ENCODE measurements at regions not wholly inside any gene's neighbourhood (a gene's known extent, or its start where the extent isn't known, plus 50 kb on each side); places are given as distances from the start of the nearest gene placed in this dataset.

- Histone ChIP-seq H3K27ac (peak overlapping the region in 1 of 2 donors; percentile 78), H3K4me1 (peaks cover 0 to 39% of the 10 kb centered on the region in 2 donors), H3K27me3 (no peaks in the 10 kb centered on the region), H3K36me3 (peaks cover 10% of the 10 kb centered on the region), H3K9me3 (no peaks in the 10 kb centered on the region), H3K4me3 (no peak overlapping the region)
- DNase-seq (ENCODE audit: low spot score) = no peak
- TF ChIP-seq CTCF (IDR thresholded peaks at IDR 0.05) = no peak
These were observed 132.2 kb downstream of the NCOR2 start for GRCh38 chr12:124434951-124435805.

DNA sequence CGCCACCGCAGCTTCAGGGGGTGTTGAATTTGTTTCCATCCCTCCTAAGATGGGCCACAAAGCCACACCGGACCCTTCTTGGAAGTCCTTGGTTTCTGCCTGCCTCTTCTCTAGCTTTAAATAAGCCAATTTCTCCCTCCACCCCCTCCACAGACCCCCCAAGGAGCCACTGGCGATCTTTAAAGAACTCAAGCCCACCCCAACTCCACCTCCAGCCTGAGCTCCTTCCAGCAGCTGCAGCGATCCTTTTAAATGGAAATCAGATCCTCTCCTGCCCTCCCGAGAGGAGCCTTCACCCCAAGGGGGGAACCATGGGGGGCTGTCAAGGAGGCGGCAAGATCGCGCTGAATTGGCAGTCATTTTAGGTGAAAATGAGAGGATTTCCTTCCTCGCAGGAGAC, 133.1 kb downstream of the NCOR2 start:
- H3K9me3 ChIP-seq = no peaks in the 10 kb centered on the region
- no peak overlapping the region for H3K4me3 ChIP-seq
- peak overlapping the region in 1 of 2 donors; percentile 78 for H3K27ac ChIP-seq
- H3K36me3 ChIP-seq = peaks cover 18% of the 10 kb centered on the region
- no peak for DNase-seq (ENCODE audit: low spot score)
- no peaks in the 10 kb centered on the region for H3K27me3 ChIP-seq
- no peak for TF ChIP-seq CTCF (IDR thresholded peaks at IDR 0.05)
- peaks cover 0 to 34% of the 10 kb centered on the region in 2 donors for H3K4me1 ChIP-seq

DNA sequence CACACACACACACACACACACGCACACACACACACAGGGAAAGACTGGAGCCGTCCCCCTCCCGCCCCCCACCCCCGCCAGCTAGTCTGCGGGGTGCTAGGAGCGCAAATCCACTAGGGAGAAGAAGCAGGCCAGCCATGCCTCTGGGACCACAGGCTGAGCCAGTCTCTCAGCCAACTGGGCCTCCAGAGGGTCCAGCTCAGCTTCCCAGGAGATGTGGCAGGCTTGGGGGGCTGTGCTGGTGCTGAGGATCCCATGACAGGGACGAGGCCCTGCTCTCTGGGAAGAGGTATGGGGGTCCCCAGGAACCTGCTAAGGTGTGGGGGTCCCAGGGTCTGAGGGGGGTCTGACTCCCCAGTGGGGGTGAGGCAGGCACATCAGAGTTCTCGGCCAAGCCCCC, 133.5 kb downstream of the NCOR2 start:
- no peak for DNase-seq (ENCODE audit: low spot score)
- H3K27me3 ChIP-seq = no peaks in the 10 kb centered on the region
- H3K9me3 ChIP-seq = no peaks in the 10 kb centered on the region
- H3K4me3 ChIP-seq = no peak overlapping the region
- peaks cover 0 to 37% of the 10 kb centered on the region in 2 donors for H3K4me1 ChIP-seq
- no peak for TF ChIP-seq CTCF (IDR thresholded peaks at IDR 0.05)
- peaks cover 18% of the 10 kb centered on the region for H3K36me3 ChIP-seq
- peak overlapping the region; percentile 63 to 78 for H3K27ac ChIP-seq

DNA sequence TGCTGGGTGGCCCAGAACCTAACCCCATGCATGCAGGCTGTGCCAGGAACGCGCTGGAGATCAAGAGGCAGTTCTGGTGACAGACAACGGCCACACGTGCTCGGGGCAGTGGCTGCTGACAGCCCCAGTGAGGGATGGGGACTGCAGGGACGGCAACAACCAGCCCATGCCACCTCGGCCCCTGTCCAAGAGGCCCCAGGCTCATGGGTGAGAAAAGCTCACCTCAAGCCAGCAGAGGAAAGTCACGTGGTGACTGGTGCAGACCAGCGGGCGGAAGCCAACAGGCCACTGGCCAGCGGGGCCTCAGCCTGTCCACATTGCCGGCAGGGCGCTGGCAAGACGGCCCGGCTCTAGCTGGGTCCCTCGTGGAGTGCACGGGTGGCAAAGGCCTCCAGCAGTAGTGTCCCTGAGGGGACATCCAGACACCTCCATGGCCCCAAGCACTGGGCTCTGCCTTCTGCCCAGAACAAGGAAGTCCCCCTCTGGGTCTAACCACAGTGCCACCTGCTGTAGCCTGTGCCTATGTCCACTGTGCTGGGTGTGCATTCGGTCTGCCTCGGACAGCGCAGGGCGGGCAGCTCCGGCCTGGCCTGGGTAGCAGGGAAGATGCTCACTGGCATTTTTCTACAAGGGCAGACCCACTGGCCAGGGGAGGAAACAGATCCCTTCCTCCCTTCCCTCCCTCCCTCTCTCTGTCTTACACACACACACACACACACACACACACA, 134.1 kb downstream of the NCOR2 start:
- TF ChIP-seq CTCF (IDR thresholded peaks at IDR 0.05) = peak in 1 of 2 donors; percentile 35
- no peaks in the 10 kb centered on the region for H3K27me3 ChIP-seq
- H3K36me3 ChIP-seq = peaks cover 18% of the 10 kb centered on the region
- no peak overlapping the region for H3K4me3 ChIP-seq
- H3K9me3 ChIP-seq = no peaks in the 10 kb centered on the region
- DNase-seq (ENCODE audit: low spot score) = no peak
- peak overlapping the region; percentile 63 to 78 for H3K27ac ChIP-seq
- H3K4me1 ChIP-seq = peaks cover 0 to 43% of the 10 kb centered on the region in 2 donors

GRCh38 chr12:124432376-124432775, 135.0 kb downstream of the NCOR2 start:
- no peak overlapping the region for H3K4me3 ChIP-seq
- DNase-seq (ENCODE audit: low spot score) = no peak
- H3K27me3 ChIP-seq = no peaks in the 10 kb centered on the region
- no peak for TF ChIP-seq CTCF (IDR thresholded peaks at IDR 0.05)
- H3K27ac ChIP-seq = peak overlapping the region; percentile 63 to 78
- no peaks in the 10 kb centered on the region for H3K9me3 ChIP-seq
- H3K4me1 ChIP-seq = peaks cover 0 to 52% of the 10 kb centered on the region in 2 donors
- H3K36me3 ChIP-seq = peaks cover 18% of the 10 kb centered on the region

All from right atrium auricular region (tissue), 2 donors.